ENCODE measurements at regions not wholly inside any gene's neighbourhood (a gene's known extent, or its start where the extent isn't known, plus 50 kb on each side); places are given as distances from the start of the nearest gene placed in this dataset.
A peak's percentile ranks its signal among the peaks of the same experiment; 100 is the strongest.
"Not testable (repeated sequence)": the region's sequence is repeated elsewhere in the genome, so short reads cannot be mapped to it uniquely, and the experiment has no call there.

DNA sequence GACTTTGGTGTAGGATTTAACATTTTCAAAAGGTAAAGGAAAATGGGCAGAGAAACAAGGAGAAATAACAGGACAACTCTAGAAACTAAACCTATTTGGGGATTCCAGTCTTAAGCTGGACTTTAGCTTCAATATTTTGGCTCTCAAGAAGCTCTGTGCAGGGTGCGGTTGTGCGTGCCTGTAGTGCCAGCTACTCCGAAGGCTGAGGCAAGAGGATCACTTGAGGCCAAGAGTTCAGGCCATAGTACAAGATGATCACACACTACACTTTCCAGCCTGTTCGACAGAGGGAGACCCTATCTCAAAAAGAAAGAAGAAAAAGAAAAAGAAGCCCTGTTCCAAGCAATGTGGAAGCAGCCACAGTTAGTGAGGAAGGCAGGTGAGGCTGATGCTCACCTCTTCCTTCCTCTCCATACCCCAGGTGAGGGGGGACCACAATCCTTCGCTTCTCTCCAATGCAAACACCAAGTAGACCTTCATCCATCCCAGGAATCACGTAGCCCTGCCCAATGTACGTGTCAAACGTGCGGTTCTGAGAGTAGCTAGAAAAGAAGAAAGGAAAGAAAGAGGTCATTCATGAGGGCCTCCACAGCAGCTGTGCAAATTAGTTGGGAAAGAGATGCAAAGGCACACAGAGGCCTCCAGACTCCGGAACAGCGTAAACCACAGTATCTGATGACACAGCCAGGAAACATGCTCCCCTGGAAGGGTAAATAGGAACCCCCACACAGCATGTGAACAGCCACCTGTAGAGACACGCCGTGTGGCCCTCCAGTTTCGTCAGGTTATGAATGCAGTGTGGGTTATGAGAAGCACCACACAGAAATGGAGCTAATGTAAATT, 126.5 kb upstream of the VOPP1 start (continued):
- TF ChIP-seq, protein P1, sequence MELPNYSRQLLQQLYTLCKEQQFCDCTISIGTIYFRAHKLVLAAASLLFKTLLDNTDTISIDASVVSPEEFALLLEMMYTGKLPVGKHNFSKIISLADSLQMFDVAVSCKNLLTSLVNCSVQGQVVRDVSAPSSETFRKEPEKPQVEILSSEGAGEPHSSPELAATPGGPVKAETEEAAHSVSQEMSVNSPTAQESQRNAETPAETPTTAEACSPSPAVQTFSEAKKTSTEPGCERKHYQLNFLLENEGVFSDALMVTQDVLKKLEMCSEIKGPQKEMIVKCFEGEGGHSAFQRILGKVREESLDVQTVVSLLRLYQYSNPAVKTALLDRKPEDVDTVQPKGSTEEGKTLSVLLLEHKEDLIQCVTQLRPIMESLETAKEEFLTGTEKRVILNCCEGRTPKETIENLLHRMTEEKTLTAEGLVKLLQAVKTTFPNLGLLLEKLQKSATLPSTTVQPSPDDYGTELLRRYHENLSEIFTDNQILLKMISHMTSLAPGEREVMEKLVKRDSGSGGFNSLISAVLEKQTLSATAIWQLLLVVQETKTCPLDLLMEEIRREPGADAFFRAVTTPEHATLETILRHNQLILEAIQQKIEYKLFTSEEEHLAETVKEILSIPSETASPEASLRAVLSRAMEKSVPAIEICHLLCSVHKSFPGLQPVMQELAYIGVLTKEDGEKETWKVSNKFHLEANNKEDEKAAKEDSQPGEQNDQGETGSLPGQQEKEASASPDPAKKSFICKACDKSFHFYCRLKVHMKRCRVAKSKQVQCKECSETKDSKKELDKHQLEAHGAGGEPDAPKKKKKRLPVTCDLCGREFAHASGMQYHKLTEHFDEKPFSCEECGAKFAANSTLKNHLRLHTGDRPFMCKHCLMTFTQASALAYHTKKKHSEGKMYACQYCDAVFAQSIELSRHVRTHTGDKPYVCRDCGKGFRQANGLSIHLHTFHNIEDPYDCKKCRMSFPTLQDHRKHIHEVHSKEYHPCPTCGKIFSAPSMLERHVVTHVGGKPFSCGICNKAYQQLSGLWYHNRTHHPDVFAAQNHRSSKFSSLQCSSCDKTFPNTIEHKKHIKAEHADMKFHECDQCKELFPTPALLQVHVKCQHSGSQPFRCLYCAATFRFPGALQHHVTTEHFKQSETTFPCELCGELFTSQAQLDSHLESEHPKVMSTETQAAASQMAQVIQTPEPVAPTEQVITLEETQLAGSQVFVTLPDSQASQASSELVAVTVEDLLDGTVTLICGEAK (IDR thresholded peaks at IDR 0.05), result not testable (repeated sequence)
- TF ChIP-seq, protein P1 (CRISPR knock-in tag; IDR thresholded peaks at IDR 0.05), result peak; percentile 78
- TF ChIP-seq ISL2 (CRISPR knock-in tag; IDR thresholded peaks at IDR 0.05) (peak; percentile 66; the same call in 1 of the 2 replicates), KAT7 (CRISPR knock-in tag; IDR thresholded peaks at IDR 0.05; ENCODE audit: borderline replicate concordance) (0 out of 2 replicates have a peak, but pooled peaks have one; percentile 24), FOXA3 (CRISPR knock-in tag; IDR thresholded peaks at IDR 0.05) (peak; percentile 94), ZFX (CRISPR knock-in tag; IDR thresholded peaks at IDR 0.05; ENCODE audit: low read depth) (peak; percentile 73), NR2F2 (IDR thresholded peaks at IDR 0.05; ENCODE audit: borderline replicate concordance, low read depth) (peak; percentile 65; the same call in 1 of the 2 replicates), SALL1 (CRISPR knock-in tag; IDR thresholded peaks at IDR 0.05) (peak; percentile 90), HMG20A (CRISPR knock-in tag; IDR thresholded peaks at IDR 0.05; ENCODE audit: borderline replicate concordance) (peak; percentile 76; the same call in 1 of the 2 replicates), ASH2L (IDR thresholded peaks at IDR 0.05; ENCODE audit: insufficient read length, low read depth, low read length) (peak; percentile 34), SIN3A (IDR thresholded peaks at IDR 0.05; ENCODE audit: borderline replicate concordance, low read depth, low read length) (0 out of 2 replicates have a peak, but pooled peaks have one; percentile 1), SP5 (CRISPR knock-in tag; IDR thresholded peaks at IDR 0.05; ENCODE audit: borderline replicate concordance, low read depth) (peak; percentile 55), MIER3 (CRISPR knock-in tag; IDR thresholded peaks at IDR 0.05; ENCODE audit: borderline replicate concordance) (peak; percentile 70; the same call in 1 of the 2 replicates)
- TF ChIP-seq, protein P2, sequence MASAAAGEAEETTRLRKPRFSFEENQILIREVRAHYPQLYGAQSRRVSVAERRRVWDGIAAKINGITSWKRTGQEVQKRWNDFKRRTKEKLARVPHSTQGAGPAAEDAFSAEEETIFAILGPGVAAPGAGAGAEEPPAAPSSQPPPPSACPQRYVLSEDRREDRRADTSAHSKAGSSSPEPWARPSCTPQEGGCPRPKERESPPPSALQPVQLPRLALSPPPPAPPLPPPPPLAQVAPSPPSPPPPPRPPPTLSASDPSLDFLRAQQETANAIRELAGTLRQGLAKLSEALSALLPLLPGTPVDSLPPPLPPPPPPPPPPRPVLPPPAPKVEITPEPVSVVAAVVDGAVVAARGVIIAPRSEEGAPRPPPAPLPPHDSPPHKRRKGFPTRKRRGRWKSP (CRISPR knock-in tag; IDR thresholded peaks at IDR 0.05), result 0 out of 2 replicates have a peak, but pooled peaks have one; percentile 28
- TF ChIP-seq, protein P3, sequence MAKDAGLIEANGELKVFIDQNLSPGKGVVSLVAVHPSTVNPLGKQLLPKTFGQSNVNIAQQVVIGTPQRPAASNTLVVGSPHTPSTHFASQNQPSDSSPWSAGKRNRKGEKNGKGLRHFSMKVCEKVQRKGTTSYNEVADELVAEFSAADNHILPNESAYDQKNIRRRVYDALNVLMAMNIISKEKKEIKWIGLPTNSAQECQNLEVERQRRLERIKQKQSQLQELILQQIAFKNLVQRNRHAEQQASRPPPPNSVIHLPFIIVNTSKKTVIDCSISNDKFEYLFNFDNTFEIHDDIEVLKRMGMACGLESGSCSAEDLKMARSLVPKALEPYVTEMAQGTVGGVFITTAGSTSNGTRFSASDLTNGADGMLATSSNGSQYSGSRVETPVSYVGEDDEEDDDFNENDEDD (CRISPR knock-in tag; IDR thresholded peaks at IDR 0.05; ENCODE audit: borderline replicate concordance), result peak; percentile 85
- TF ChIP-seq, protein P4, sequence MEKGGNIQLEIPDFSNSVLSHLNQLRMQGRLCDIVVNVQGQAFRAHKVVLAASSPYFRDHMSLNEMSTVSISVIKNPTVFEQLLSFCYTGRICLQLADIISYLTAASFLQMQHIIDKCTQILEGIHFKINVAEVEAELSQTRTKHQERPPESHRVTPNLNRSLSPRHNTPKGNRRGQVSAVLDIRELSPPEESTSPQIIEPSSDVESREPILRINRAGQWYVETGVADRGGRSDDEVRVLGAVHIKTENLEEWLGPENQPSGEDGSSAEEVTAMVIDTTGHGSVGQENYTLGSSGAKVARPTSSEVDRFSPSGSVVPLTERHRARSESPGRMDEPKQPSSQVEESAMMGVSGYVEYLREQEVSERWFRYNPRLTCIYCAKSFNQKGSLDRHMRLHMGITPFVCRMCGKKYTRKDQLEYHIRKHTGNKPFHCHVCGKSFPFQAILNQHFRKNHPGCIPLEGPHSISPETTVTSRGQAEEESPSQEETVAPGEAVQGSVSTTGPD (CRISPR knock-in tag; IDR thresholded peaks at IDR 0.05), result peak; percentile 39; the same call in 1 of the 2 replicates
